ENCODE measurements at regions not wholly inside any gene's neighbourhood (a gene's known extent, or its start where the extent isn't known, plus 50 kb on each side); places are given as distances from the start of the nearest gene placed in this dataset.

- ATAC-seq: no peak
- no peak for TF ChIP-seq TSHZ2 (CRISPR knock-in tag; IDR thresholded peaks at IDR 0.05)
Observed at GRCh38 chr7:113787106-113787505, 131.7 kb downstream of the PPP1R3A start.

GRCh38 chr7:113784956-113785355, 133.9 kb downstream of the PPP1R3A start:
- no peak for ATAC-seq
- TF ChIP-seq POU6F1 (CRISPR knock-in tag; IDR thresholded peaks at IDR 0.05; ENCODE audit: borderline replicate concordance, low read depth) (no peak), BACH2 (CRISPR knock-in tag; IDR thresholded peaks at IDR 0.05; ENCODE audit: borderline replicate concordance) (no peak), GLIS3 (CRISPR knock-in tag; IDR thresholded peaks at IDR 0.05) (no peak), ARNTL (CRISPR knock-in tag; IDR thresholded peaks at IDR 0.05; ENCODE audit: borderline replicate concordance, low read depth) (no peak), PATZ1 (CRISPR knock-in tag; IDR thresholded peaks at IDR 0.05; ENCODE audit: borderline replicate concordance) (no peak), ZFP30 (CRISPR knock-in tag; IDR thresholded peaks at IDR 0.05) (no peak)

- ATAC-seq: no peak
Observed at GRCh38 chr7:113784316-113784715, 134.5 kb downstream of the PPP1R3A start.

GRCh38 chr7:113783403-113783802, 135.4 kb downstream of the PPP1R3A start:
- no peak for ATAC-seq
- TF ChIP-seq POU6F1 (CRISPR knock-in tag; IDR thresholded peaks at IDR 0.05; ENCODE audit: borderline replicate concordance, low read depth) (no peak), OSR1 (CRISPR knock-in tag; IDR thresholded peaks at IDR 0.05) (no peak), CSRNP3 (CRISPR knock-in tag; IDR thresholded peaks at IDR 0.05) (no peak), TOX (CRISPR knock-in tag; IDR thresholded peaks at IDR 0.05; ENCODE audit: borderline replicate concordance) (no peak)

More at GRCh38 chr7:113784316-113784715, 134.5 kb downstream of the PPP1R3A start:
- TF ChIP-seq ZFP3 (CRISPR knock-in tag; IDR thresholded peaks at IDR 0.05) (no peak), POU6F1 (CRISPR knock-in tag; IDR thresholded peaks at IDR 0.05; ENCODE audit: borderline replicate concordance, low read depth) (no peak), ZC3H10 (CRISPR knock-in tag; IDR thresholded peaks at IDR 0.05) (no peak), OSR1 (CRISPR knock-in tag; IDR thresholded peaks at IDR 0.05) (no peak), TSHZ2 (CRISPR knock-in tag; IDR thresholded peaks at IDR 0.05) (no peak)
